Chondrocyte (in vitro differentiated cells): ENCODE measurements at regions not wholly inside any gene's neighbourhood (a gene's known extent, or its start where the extent isn't known, plus 50 kb on each side); places are given as distances from the start of the nearest gene placed in this dataset.

ENCODE experiments used
- DNase-seq: peaks from one replicate; pipeline ENCODE4 v3.0.0; 2021; ENCODE audit warnings: mixed read lengths, low spot score
- H3K27ac Mint-ChIP-seq: one replicate; pipeline ENCODE4 v1.8.0; 2021; ENCODE audit warnings: mild to moderate bottlenecking, moderate library complexity, mixed read lengths; ENCODE audit not compliant: unreplicated experiment
- H3K27me3 Mint-ChIP-seq: 2 replicates; pipeline ENCODE4 v1.8.0; 2021; ENCODE audit warnings: low read depth, mixed read lengths
- H3K36me3 Mint-ChIP-seq: 2 replicates; pipeline ENCODE4 v1.8.0; 2021; ENCODE audit warnings: low read depth, mixed read lengths
- H3K4me1 Mint-ChIP-seq: 2 replicates; pipeline ENCODE4 v1.8.0; 2021; ENCODE audit warnings: low read depth, mild to moderate bottlenecking, mixed read lengths
- H3K4me3 Mint-ChIP-seq: one replicate; pipeline ENCODE4 v1.8.0; 2021; ENCODE audit warnings: mild to moderate bottlenecking, moderate library complexity, mixed read lengths; ENCODE audit not compliant: unreplicated experiment
- H3K9me3 Mint-ChIP-seq: 2 replicates; pipeline ENCODE4 v1.8.0; 2021; ENCODE audit warnings: low read depth, mixed read lengths
- TF ChIP-seq, protein P1 (sequence below): fragments of 200-600 bp; sonication (generic); IDR thresholded peaks from 2 replicates; pipeline ENCODE4 v1.5.0; 2021; ENCODE audit warnings: antibody characterized with exemption, mild to moderate bottlenecking, moderate library complexity

DNA sequence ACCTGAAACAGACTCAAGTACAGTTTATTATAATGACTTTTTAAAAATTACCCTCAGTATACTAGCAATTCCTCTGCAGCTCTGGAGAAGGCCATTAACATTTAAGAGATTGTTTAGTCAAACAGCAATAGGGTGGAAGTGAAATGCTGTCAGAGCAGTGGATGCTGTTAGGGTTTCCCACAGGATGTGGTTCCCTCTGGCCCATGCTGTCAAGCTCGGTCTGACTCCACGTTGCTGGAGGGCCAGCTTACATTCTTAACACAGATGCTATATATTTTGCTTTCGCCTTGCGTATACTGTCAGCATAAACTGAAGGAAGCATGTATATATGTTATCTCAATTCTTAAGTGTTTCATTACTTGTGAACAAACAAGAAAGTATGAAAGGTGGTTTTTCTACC is 231.1 kb upstream of the COL8A1 start:
- Mint-ChIP-seq H3K4me3 (no peak overlapping the region), H3K9me3 (peaks cover 17% of the 10 kb centered on the region), H3K27ac (peak overlapping the region; percentile 52), H3K4me1 (peaks cover 57% of the 10 kb centered on the region), H3K36me3 (peaks cover 29% of the 10 kb centered on the region), H3K27me3 (no peaks in the 10 kb centered on the region)
- TF ChIP-seq, protein P1, sequence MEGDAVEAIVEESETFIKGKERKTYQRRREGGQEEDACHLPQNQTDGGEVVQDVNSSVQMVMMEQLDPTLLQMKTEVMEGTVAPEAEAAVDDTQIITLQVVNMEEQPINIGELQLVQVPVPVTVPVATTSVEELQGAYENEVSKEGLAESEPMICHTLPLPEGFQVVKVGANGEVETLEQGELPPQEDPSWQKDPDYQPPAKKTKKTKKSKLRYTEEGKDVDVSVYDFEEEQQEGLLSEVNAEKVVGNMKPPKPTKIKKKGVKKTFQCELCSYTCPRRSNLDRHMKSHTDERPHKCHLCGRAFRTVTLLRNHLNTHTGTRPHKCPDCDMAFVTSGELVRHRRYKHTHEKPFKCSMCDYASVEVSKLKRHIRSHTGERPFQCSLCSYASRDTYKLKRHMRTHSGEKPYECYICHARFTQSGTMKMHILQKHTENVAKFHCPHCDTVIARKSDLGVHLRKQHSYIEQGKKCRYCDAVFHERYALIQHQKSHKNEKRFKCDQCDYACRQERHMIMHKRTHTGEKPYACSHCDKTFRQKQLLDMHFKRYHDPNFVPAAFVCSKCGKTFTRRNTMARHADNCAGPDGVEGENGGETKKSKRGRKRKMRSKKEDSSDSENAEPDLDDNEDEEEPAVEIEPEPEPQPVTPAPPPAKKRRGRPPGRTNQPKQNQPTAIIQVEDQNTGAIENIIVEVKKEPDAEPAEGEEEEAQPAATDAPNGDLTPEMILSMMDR: no peak
- no peak for DNase-seq

DNA sequence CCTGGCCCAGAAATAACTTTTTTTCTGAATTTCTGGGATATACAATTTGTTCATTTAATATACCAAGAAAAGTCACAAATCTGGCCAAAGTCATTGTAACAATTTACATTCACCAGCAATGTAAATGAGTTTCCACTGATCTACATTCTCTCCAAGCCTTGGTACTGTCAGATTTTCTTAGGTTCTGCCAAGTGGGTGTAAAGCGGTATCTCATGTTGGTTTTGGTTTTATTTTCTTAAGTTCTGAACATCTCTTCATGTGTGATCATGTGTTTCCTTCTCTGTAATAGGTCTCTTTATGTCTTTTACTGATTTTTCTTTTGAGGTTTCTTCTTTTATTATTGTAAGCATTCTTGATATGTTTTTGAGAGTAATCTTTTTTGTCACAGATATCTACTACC is 235.6 kb upstream of the COL8A1 start:
- Mint-ChIP-seq H3K27ac (no peak overlapping the region), H3K4me3 (no peak overlapping the region)

DNA sequence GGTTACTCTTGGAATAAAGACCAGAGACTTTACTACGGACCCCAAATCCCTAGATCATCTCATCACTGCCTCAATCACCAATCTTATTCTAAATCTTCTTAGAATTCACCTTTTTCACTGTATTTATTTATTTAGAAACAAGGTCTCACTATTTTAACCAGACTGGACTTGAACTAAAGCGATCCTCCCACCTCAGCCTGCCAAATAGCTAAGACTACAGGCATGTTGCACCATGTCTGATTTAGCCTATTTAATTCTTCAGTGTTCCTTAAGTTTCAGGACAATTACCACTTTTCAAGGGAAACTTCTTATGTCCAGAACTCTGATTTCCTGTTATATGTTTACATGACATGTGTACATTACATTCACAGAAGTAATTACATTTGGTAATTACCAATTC is 238.0 kb upstream of the COL8A1 start:
- H3K36me3 Mint-ChIP-seq: peaks cover 22% of the 10 kb centered on the region
- no peaks in the 10 kb centered on the region for H3K27me3 Mint-ChIP-seq
- no peak for DNase-seq
- TF ChIP-seq, protein P1: no peak
- peaks cover 36% of the 10 kb centered on the region for H3K4me1 Mint-ChIP-seq
- H3K27ac Mint-ChIP-seq: no peak overlapping the region
- no peak overlapping the region for H3K4me3 Mint-ChIP-seq
- peaks cover 26% of the 10 kb centered on the region for H3K9me3 Mint-ChIP-seq

More for the DNA sequence above, 235.6 kb upstream of the COL8A1 start:
- TF ChIP-seq, protein P1: no peak
- Mint-ChIP-seq H3K9me3 (peaks cover 33% of the 10 kb centered on the region), H3K4me1 (peaks cover 30% of the 10 kb centered on the region), H3K27me3 (no peaks in the 10 kb centered on the region), H3K36me3 (peaks cover 33% of the 10 kb centered on the region)
- DNase-seq: no peak

DNA sequence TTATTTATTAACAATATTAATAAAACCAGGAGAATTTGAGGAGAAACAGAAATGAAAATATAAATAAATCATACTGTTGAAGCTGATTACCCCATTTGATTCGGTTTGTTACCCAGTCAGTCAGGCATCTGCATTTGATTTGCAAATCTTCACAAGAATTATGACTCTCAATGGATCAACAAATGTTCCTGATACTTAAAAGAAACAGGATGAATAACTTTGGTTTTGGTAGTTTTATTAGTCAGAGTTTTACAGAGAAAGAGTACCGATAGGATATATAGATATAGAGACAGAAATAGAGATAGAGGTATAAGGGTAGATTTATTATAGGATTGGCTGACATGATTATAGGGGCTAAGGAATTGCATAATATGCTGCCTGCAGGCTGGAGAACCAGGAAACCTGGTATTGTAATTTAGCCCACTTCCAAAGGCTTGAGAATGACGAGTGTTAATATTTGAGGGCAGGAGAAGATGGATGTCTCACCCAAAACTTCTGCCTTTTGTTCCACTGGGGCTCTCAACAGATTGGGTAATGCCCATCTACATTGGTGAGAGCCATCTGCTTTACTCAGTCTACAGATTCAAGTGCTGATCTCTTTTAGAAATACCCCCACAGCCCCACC is 241.6 kb upstream of the COL8A1 start:
- Mint-ChIP-seq H3K27ac (no peak overlapping the region), H3K4me3 (no peak overlapping the region)

DNA sequence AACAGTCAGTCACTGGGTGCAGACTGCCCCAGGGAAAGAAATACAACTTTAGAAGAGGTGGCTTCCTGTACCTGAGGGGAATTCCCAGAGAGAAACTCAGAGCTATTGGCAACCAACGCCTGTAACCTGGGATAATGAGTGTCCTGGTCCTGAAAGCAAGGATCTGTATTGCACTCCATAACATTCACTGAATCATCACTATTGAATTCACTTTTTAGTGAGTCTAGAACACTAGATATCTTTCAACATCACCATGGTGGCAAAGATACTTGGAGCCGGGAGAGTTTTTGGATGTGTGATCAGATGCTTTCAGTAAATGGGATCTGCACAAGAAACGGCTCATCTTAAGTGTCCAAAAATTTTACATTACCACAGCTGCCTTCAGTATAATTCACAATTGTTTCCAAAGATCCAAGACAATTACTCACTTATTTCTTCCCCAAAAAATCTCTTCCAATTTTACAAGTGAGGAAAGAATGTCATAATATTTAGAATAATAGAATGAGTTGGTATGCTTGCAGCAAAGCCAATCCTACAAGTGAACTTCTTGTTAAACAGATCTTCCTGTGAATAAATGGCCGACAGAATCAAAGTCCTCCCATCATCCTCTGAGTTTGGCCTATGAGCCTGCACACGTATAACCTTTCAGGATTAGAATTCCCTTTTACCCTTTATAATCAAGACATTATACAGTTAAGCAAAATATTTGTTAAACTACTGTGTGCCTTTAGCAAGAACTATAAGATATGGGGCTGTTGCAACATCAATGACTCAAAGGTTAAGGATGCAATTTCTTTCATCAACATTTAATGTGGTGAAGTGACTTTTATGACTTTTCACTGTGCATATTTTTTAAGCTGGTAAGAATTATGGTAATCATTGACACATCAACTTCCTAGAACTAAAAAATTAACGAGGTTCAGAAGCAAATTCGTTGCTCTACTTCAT is 243.3 kb upstream of the COL8A1 start:
- TF ChIP-seq, protein P1: no peak
- Mint-ChIP-seq H3K27me3 (no peaks in the 10 kb centered on the region), H3K27ac (peak overlapping the region; percentile 83), H3K9me3 (peaks cover 21% of the 10 kb centered on the region), H3K36me3 (peaks cover 19% of the 10 kb centered on the region), H3K4me1 (peaks cover 35% of the 10 kb centered on the region), H3K4me3 (no peak overlapping the region)
- DNase-seq: no peak

More for the DNA sequence above, 241.6 kb upstream of the COL8A1 start:
- TF ChIP-seq, protein P1: no peak
- peaks cover 20% of the 10 kb centered on the region for H3K36me3 Mint-ChIP-seq
- H3K27me3 Mint-ChIP-seq: no peaks in the 10 kb centered on the region
- peaks cover 26% of the 10 kb centered on the region for H3K9me3 Mint-ChIP-seq
- DNase-seq: no peak
- H3K4me1 Mint-ChIP-seq: peaks cover 36% of the 10 kb centered on the region
